ENCODE measurements at regions not wholly inside any gene's neighbourhood (a gene's known extent, or its start where the extent isn't known, plus 50 kb on each side); places are given as distances from the start of the nearest gene placed in this dataset.

DNA sequence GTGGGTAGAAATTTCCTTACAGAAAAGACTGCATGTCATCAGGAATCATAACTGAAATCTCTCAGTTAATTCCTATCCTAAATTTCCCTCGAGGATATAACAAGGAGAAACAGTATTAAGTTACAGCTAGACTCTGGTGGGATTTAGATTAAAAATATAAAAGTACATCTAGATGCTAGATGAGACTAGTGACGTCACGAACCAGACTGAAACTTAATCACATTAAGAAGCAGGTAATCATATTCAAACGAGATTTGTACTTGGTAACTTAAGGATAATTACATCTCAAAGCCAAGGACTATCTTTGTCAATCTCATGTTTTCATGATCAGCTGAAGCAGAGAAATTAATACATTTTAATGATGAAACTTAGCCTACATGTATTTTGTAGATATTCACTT is 130.6 kb downstream of the MTNR1A start:
- TF ChIP-seq, protein P1, sequence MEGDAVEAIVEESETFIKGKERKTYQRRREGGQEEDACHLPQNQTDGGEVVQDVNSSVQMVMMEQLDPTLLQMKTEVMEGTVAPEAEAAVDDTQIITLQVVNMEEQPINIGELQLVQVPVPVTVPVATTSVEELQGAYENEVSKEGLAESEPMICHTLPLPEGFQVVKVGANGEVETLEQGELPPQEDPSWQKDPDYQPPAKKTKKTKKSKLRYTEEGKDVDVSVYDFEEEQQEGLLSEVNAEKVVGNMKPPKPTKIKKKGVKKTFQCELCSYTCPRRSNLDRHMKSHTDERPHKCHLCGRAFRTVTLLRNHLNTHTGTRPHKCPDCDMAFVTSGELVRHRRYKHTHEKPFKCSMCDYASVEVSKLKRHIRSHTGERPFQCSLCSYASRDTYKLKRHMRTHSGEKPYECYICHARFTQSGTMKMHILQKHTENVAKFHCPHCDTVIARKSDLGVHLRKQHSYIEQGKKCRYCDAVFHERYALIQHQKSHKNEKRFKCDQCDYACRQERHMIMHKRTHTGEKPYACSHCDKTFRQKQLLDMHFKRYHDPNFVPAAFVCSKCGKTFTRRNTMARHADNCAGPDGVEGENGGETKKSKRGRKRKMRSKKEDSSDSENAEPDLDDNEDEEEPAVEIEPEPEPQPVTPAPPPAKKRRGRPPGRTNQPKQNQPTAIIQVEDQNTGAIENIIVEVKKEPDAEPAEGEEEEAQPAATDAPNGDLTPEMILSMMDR (IDR thresholded peaks at IDR 0.05), result no peak
- no peak for TF ChIP-seq POLR2A (IDR thresholded peaks at IDR 0.05)
